H9 (cell line): ENCODE measurements at regions not wholly inside any gene's neighbourhood (a gene's known extent, or its start where the extent isn't known, plus 50 kb on each side); places are given as distances from the start of the nearest gene placed in this dataset.

Experiments
- DNase-seq: peaks from one replicate; pipeline ENCODE4 v3.0.0-alpha.2; 2017
- H2AFZ ChIP-seq: one replicate; pipeline ENCODE4 v1.6.1; 2013; ENCODE audit warnings: mild to moderate bottlenecking, low read length, control low read depth, moderate library complexity
- H2AK5ac ChIP-seq: 2 replicates; pipeline ENCODE4 v1.6.1; 2013; ENCODE audit warnings: low read length, control low read depth, mixed read lengths; ENCODE audit not compliant: insufficient read length
- H2BK120ac ChIP-seq: one replicate; pipeline ENCODE4 v1.6.1; 2013; ENCODE audit warnings: low read depth, mild to moderate bottlenecking, low read length, control low read depth, inconsistent platforms; ENCODE audit not compliant: poor library complexity, severe bottlenecking
- H2BK12ac ChIP-seq: 2 replicates; pipeline ENCODE4 v1.6.1; 2013; ENCODE audit warnings: low read length, control low read depth, mixed read lengths, low read depth; ENCODE audit not compliant: insufficient read length
- H2BK15ac ChIP-seq: 2 replicates; pipeline ENCODE4 v1.6.1; 2013; ENCODE audit warnings: low read depth, low read length, control low read depth
- H2BK20ac ChIP-seq: one replicate; pipeline ENCODE4 v1.6.1; 2013; ENCODE audit warnings: low read depth, mild to moderate bottlenecking, low read length, control low read depth, inconsistent platforms; ENCODE audit not compliant: poor library complexity, severe bottlenecking
- H2BK5ac ChIP-seq: 2 replicates; pipeline ENCODE4 v1.6.1; 2013; ENCODE audit warnings: low read length, control low read depth, mixed read lengths; ENCODE audit not compliant: insufficient read length
- H3K14ac ChIP-seq: 2 replicates; pipeline ENCODE4 v1.6.1; 2013; ENCODE audit warnings: low read length, control low read depth; ENCODE audit not compliant: insufficient read depth
- H3K18ac ChIP-seq: 2 replicates; pipeline ENCODE4 v1.6.1; 2013; ENCODE audit warnings: low read depth, mild to moderate bottlenecking, mixed read lengths, low read length, control low read depth; ENCODE audit not compliant: insufficient read length
- H3K23ac ChIP-seq: 2 replicates; pipeline ENCODE4 v1.6.1; 2013; ENCODE audit warnings: low read length, control low read depth, mixed read lengths, low read depth; ENCODE audit not compliant: insufficient read length
- H3K23me2 ChIP-seq: 2 replicates; pipeline ENCODE4 v1.6.1; 2013; ENCODE audit warnings: low read depth, mild to moderate bottlenecking, mixed read lengths, low read length, control low read depth; ENCODE audit not compliant: insufficient read length, poor library complexity, severe bottlenecking
- H3K27ac ChIP-seq: 2 replicates; pipeline ENCODE4 v1.5.1; 2013; ENCODE audit warnings: low read length, control low read depth, mixed read lengths, low read depth; ENCODE audit not compliant: insufficient read length
- H3K27me3 ChIP-seq: 2 replicates; pipeline ENCODE4 v1.6.1; 2013; ENCODE audit warnings: low read length, control low read depth, inconsistent platforms; ENCODE audit not compliant: insufficient read depth
- H3K4ac ChIP-seq: 2 replicates; pipeline ENCODE4 v1.6.1; 2013; ENCODE audit warnings: low read depth, mild to moderate bottlenecking, control low read depth, inconsistent platforms, low read length, moderate library complexity
- H3K4me1 ChIP-seq: 2 replicates; pipeline ENCODE4 v1.6.1; 2013; ENCODE audit warnings: low read length, control low read depth, inconsistent platforms; ENCODE audit not compliant: insufficient read depth
- H3K4me2 ChIP-seq: 2 replicates; pipeline ENCODE4 v1.6.1; 2013; ENCODE audit warnings: low read length, control low read depth, mixed read lengths; ENCODE audit not compliant: insufficient read length, insufficient read depth
- H3K56ac ChIP-seq: 2 replicates; pipeline ENCODE4 v1.6.1; 2013; ENCODE audit warnings: low read depth, mild to moderate bottlenecking, mixed read lengths, low read length, control low read depth; ENCODE audit not compliant: insufficient read length
- H3K79me1 ChIP-seq: 2 replicates; pipeline ENCODE4 v1.6.1; 2013; ENCODE audit warnings: low read depth, mild to moderate bottlenecking, moderate library complexity, low read length, control low read depth, inconsistent platforms; ENCODE audit not compliant: insufficient read depth, poor library complexity, severe bottlenecking
- H3K79me2 ChIP-seq: 2 replicates; pipeline ENCODE4 v1.6.1; 2013; ENCODE audit warnings: low read length, control low read depth, inconsistent platforms; ENCODE audit not compliant: insufficient read depth
- H3K9ac ChIP-seq: 2 replicates; pipeline ENCODE4 v1.6.1; 2013; ENCODE audit warnings: low read length, control low read depth, mixed read lengths; ENCODE audit not compliant: insufficient read length; ENCODE audit errors: extremely low read depth
- H3K9me3 ChIP-seq: one replicate; pipeline ENCODE4 v1.6.1; 2013; ENCODE audit warnings: low read depth, low read length, inconsistent platforms; ENCODE audit not compliant: control insufficient read depth
- H3T11ph ChIP-seq: one replicate; pipeline ENCODE4 v1.6.1; 2013; ENCODE audit warnings: mild to moderate bottlenecking, low read length, control low read depth, inconsistent platforms
- H4K20me1 ChIP-seq: one replicate; pipeline ENCODE4 v1.6.1; 2013; ENCODE audit not compliant: control insufficient read depth, insufficient read length, insufficient read depth
- H4K5ac ChIP-seq: 2 replicates; pipeline ENCODE4 v1.6.1; 2013; ENCODE audit warnings: low read depth, mild to moderate bottlenecking, mixed read lengths, low read length, control low read depth; ENCODE audit not compliant: insufficient read length
- H4K8ac ChIP-seq: replicated peaks from 2 replicates; pipeline ENCODE4 v1.6.1; 2013; ENCODE audit warnings: low read length, control low read depth, mixed read lengths, low read depth; ENCODE audit not compliant: insufficient read length
- H4K91ac ChIP-seq: 2 replicates; pipeline ENCODE4 v1.6.1; 2013; ENCODE audit warnings: low read depth, mild to moderate bottlenecking, moderate library complexity, mixed read lengths, low read length, control low read depth; ENCODE audit not compliant: insufficient read length
- H3K27ac Mint-ChIP-seq, 3 experiments: 2 replicates in 2 of 3; 3 replicates in 1 of 3; pipeline ENCODE4 v1.8.0; 2020 to 2021; ENCODE audit warnings: mixed read lengths in 3 of 3, mild to moderate bottlenecking in 1 of 3, moderate library complexity in 1 of 3
- H3K27me3 Mint-ChIP-seq: 2 replicates; pipeline ENCODE4 v1.8.0; 2021; ENCODE audit warnings: low read depth, mild to moderate bottlenecking, moderate library complexity, mixed read lengths
- H3K36me3 Mint-ChIP-seq, 3 experiments: 2 replicates in 2 of 3; 3 replicates in 1 of 3; pipeline ENCODE4 v1.8.0; 2020 to 2021; ENCODE audit warnings: low read depth in 3 of 3, mixed read lengths in 3 of 3; ENCODE audit not compliant: insufficient read depth in 1 of 3
- H3K4me1 Mint-ChIP-seq, 2 experiments: 2 replicates each; pipeline ENCODE4 v1.8.0; 2020; ENCODE audit warnings: mixed read lengths in 2 of 2
- H3K4me3 Mint-ChIP-seq, 2 experiments: 2 replicates in 1 of 2; 3 replicates in 1 of 2; pipeline ENCODE4 v1.8.0; 2020 to 2021; ENCODE audit warnings: mild to moderate bottlenecking in 2 of 2, mixed read lengths in 2 of 2, moderate library complexity in 1 of 2
- H3K9me3 Mint-ChIP-seq, 2 experiments: 2 replicates in 1 of 2; 3 replicates in 1 of 2; pipeline ENCODE4 v1.8.0; 2020; ENCODE audit warnings: mild to moderate bottlenecking in 2 of 2, mixed read lengths in 2 of 2, moderate library complexity in 1 of 2
- CTCF ChIP-seq: fragments of 200-600 bp; sonication (generic); conservative IDR thresholded peaks from 3 replicates; pipeline ENCODE4 v1.8.0; 2021; ENCODE audit warnings: antibody characterized with exemption, mild to moderate bottlenecking
- WGBS: extraction: QIAGEN DNeasy Blood & Tissue Kit; methylation state at CpG from one replicate; pipeline ENCODE4 v1.1.7; 2013; ENCODE audit warnings: missing lambda C conversion rate, low lambda C conversion rate, mixed read lengths; ENCODE audit not compliant: insufficient read length; ENCODE audit errors: extremely low coverage; 5-methylcytosine and 5-hydroxymethylcytosine counted together

- H3K9me3 ChIP-seq = no peaks in the 10 kb centered on the region
- no peak overlapping the region for H2BK15ac ChIP-seq
- H3K4me1 ChIP-seq = no peaks in the 10 kb centered on the region
- no peak for DNase-seq
- H2BK5ac ChIP-seq = no peak overlapping the region
- Mint-ChIP-seq H3K27me3 (no peaks in the 10 kb centered on the region), H3K4me3 (no peak overlapping the region), H3K4me1 (no peaks in the 10 kb centered on the region), H3K9me3 (peaks cover 3 to 8% of the 10 kb centered on the region in 2 experiments; a peak in 3 of 5 replicates), H3K36me3 (peaks cover 2 to 3% (median 3%) of the 10 kb centered on the region in 3 experiments; a peak in 4 of 7 replicates), H3K27ac (no peak overlapping the region)
- H3K4ac ChIP-seq = no peak overlapping the region
- no peak overlapping the region for H4K5ac ChIP-seq
- no peak overlapping the region for H3K56ac ChIP-seq
- H2BK12ac ChIP-seq = no peak overlapping the region
- H3K14ac ChIP-seq = no peak overlapping the region
- no peak overlapping the region for H3K27ac ChIP-seq
- TF ChIP-seq CTCF = no peak
- H3K23ac ChIP-seq = no peak overlapping the region
- H3K27me3 ChIP-seq = no peaks in the 10 kb centered on the region
- no peak overlapping the region for H2AK5ac ChIP-seq
- H3K4me2 ChIP-seq = no peak overlapping the region
- no peak overlapping the region for H3K18ac ChIP-seq
- no peak overlapping the region for H2BK120ac ChIP-seq
- H3T11ph ChIP-seq = no peak overlapping the region
- H4K91ac ChIP-seq = no peak overlapping the region
- no peak overlapping the region for H2AFZ ChIP-seq
- H4K8ac ChIP-seq = no peak overlapping the region
- H3K23me2 ChIP-seq = no peaks in the 10 kb centered on the region
- no peaks in the 10 kb centered on the region for H3K79me2 ChIP-seq
- no peaks in the 10 kb centered on the region for H4K20me1 ChIP-seq
- no peaks in the 10 kb centered on the region for H3K79me1 ChIP-seq
- H2BK20ac ChIP-seq = no peak overlapping the region
- no peak overlapping the region for H3K9ac ChIP-seq
- no CpG with 5 or more reads among the region's 4 CpGs for WGBS
Measured at GRCh38 chr13:105353654-105354053, 1181.8 kb downstream of the EFNB2 start.
